ENCODE measurements at regions not wholly inside any gene's neighbourhood (a gene's known extent, or its start where the extent isn't known, plus 50 kb on each side); places are given as distances from the start of the nearest gene placed in this dataset.

DNA sequence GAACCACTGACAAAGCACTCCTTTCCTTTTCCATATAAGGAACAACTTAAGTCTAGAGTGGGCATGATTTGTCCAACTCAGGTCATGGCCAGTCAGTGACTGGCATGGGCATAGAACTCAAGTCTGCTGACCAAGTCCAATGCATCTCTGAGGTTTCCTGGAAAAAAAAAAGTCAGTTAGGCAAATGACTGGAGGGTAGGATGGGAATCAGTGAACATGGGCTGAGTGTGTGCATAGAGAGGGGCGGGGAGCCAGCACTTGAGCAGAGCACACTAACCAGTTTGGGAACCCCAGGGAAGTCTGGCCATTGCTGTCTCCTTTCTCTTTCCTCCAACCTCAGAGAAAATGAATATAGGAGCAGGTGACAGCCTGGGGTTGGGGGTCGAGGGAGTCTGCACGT, 53.6 kb upstream of the FMOD start:
- Histone ChIP-seq H3K4me2 (ENCODE audit: low read length) (no peak overlapping the region), H3K27ac (ENCODE audit: low read depth, low read length) (no peak overlapping the region), H3K9me3 (ENCODE audit: control insufficient read depth in 1 of 2, insufficient read depth in 1 of 2, low read depth in 1 of 2, low read length in 2 of 2) (no peaks in the 10 kb centered on the region), H3K4me3 (replicated peaks in 1 of 2; ENCODE audit: low read depth in 1 of 2, low read length in 2 of 2) (no peak overlapping the region), H4K20me1 (ENCODE audit: insufficient read depth) (no peaks in the 10 kb centered on the region), H3K27me3 (ENCODE audit: insufficient read depth, low read length) (no peaks in the 10 kb centered on the region), H3K9ac (ENCODE audit: low read length) (no peak overlapping the region), H3K4me1 (ENCODE audit: control insufficient read depth in 1 of 2, insufficient read depth in 2 of 2, low read length in 2 of 2) (peaks cover 0 to 4% of the 10 kb centered on the region in 2 experiments; a peak in 1 of 4 replicates), H3K36me3 (ENCODE audit: control insufficient read depth in 1 of 2, insufficient read depth in 2 of 2, low read length in 2 of 2) (no peaks in the 10 kb centered on the region), H2AFZ (ENCODE audit: low read depth, low read length, poor library complexity, severe bottlenecking) (no peak overlapping the region), H3K79me2 (ENCODE audit: insufficient read depth, low read length) (no peaks in the 10 kb centered on the region), H3K9me2 (ENCODE audit: insufficient read depth) (no peaks in the 10 kb centered on the region)
- ChIA-PET POLR2A (no interaction called here), CTCF (no interaction called here), RAD21 (ENCODE audit: low non-redundant PET in 1 of 2, low total read pairs in 2 of 2, uncharacterized antibody in 2 of 2, unreplicated experiment in 2 of 2) (no interaction called here)
- TF ChIP-seq POLR2AphosphoS5 (IDR thresholded peaks at IDR 0.05; ENCODE audit: low read depth, low read length) (no peak), RAD21 (IDR thresholded peaks at IDR 0.05; ENCODE audit: low read depth) (no peak), CBX3 (IDR thresholded peaks at IDR 0.05; ENCODE audit: low read depth) (no peak), EGR1 (IDR thresholded peaks at IDR 0.05; ENCODE audit: low read depth) (no peak), SRF (IDR thresholded peaks at IDR 0.05; ENCODE audit: low read depth) (no peak)
- TF ChIP-seq, protein P1, sequence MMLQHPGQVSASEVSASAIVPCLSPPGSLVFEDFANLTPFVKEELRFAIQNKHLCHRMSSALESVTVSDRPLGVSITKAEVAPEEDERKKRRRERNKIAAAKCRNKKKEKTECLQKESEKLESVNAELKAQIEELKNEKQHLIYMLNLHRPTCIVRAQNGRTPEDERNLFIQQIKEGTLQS (IDR thresholded peaks at IDR 0.05), result no peak
- no TSS peak for BruUV-seq (replicated peaks)
- intact Hi-C loops (cut with micrococcal nuclease), result no loop called here
- ATAC-seq (no peak), DNase-seq (ENCODE audit: low read depth, low spot score) (no peak)

DNA sequence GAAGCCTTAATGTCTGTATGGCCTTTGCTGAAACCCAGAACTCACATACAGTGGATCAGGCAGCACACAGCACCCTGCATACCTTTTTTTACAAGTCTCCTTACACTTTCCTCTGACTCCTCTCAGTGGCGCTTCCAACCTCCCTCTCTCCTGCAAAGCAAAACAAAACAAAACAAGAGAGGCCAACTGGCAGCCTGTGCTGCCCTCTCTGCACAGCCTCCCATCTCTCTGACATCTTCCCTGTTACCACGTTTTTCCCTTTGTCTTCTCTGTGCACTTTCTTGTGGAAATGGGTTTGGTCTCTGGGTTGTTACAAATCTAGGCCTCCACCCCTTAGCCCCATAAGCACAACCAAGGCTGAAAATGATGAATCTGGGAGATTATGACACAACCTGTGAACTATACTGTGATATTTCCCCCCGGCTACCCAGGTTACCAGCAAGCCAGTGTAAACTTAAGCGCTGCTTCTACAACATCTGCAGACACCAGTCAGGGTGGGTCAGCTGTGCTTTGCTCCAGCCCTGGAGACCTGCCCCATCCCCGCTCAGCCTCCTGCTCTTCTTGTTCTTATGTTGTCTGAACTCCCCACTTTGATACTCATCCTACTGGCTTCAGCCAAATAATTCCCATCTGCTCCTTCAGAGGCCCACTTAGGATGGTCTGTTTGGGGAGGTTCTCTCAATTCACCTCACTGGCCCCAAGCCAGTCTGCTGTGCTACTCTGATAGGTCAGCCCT, 54.9 kb upstream of the FMOD start:
- no peak overlapping the region for H3K4me2 ChIP-seq (ENCODE audit: low read length)
- RAD21 ChIA-PET (ENCODE audit: low non-redundant PET in 1 of 2, low total read pairs in 2 of 2, uncharacterized antibody in 2 of 2, unreplicated experiment in 2 of 2), result no interaction called here
- no peaks in the 10 kb centered on the region for H4K20me1 ChIP-seq (ENCODE audit: insufficient read depth)
- BruUV-seq (replicated peaks), result no TSS peak
- TF ChIP-seq SIN3A (IDR thresholded peaks at IDR 0.05; ENCODE audit: low read depth) (no peak), ELF1 (IDR thresholded peaks at IDR 0.05; ENCODE audit: borderline replicate concordance, low read depth) (no peak), EZH2phosphoT487 (IDR thresholded peaks at IDR 0.05; ENCODE audit: borderline replicate concordance) (no peak), YY1 (IDR thresholded peaks at IDR 0.05; ENCODE audit: extremely low read depth, insufficient replicate concordance, low read depth, low read length) (no peak), EZH2 (IDR thresholded peaks at IDR 0.05) (no peak), POLR2A (IDR thresholded peaks at IDR 0.05; ENCODE audit: borderline replicate concordance, extremely low read depth, insufficient read depth, insufficient read length) (no peak), SRF (IDR thresholded peaks at IDR 0.05; ENCODE audit: low read depth) (no peak), FOSL1 (IDR thresholded peaks at IDR 0.05; ENCODE audit: low read depth) (no peak)
- TF ChIP-seq, protein P2, sequence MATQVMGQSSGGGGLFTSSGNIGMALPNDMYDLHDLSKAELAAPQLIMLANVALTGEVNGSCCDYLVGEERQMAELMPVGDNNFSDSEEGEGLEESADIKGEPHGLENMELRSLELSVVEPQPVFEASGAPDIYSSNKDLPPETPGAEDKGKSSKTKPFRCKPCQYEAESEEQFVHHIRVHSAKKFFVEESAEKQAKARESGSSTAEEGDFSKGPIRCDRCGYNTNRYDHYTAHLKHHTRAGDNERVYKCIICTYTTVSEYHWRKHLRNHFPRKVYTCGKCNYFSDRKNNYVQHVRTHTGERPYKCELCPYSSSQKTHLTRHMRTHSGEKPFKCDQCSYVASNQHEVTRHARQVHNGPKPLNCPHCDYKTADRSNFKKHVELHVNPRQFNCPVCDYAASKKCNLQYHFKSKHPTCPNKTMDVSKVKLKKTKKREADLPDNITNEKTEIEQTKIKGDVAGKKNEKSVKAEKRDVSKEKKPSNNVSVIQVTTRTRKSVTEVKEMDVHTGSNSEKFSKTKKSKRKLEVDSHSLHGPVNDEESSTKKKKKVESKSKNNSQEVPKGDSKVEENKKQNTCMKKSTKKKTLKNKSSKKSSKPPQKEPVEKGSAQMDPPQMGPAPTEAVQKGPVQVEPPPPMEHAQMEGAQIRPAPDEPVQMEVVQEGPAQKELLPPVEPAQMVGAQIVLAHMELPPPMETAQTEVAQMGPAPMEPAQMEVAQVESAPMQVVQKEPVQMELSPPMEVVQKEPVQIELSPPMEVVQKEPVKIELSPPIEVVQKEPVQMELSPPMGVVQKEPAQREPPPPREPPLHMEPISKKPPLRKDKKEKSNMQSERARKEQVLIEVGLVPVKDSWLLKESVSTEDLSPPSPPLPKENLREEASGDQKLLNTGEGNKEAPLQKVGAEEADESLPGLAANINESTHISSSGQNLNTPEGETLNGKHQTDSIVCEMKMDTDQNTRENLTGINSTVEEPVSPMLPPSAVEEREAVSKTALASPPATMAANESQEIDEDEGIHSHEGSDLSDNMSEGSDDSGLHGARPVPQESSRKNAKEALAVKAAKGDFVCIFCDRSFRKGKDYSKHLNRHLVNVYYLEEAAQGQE (IDR thresholded peaks at IDR 0.05; ENCODE audit: low read depth), result no peak
- H3K9me3 ChIP-seq (ENCODE audit: control insufficient read depth in 1 of 2, insufficient read depth in 1 of 2, low read depth in 1 of 2, low read length in 2 of 2), result no peaks in the 10 kb centered on the region
- no peaks in the 10 kb centered on the region for H3K27me3 ChIP-seq (ENCODE audit: insufficient read depth, low read length)
- no peaks in the 10 kb centered on the region for H3K9me2 ChIP-seq (ENCODE audit: insufficient read depth)
- no peak overlapping the region for H3K27ac ChIP-seq (ENCODE audit: low read depth, low read length)
- intact Hi-C loops (cut with micrococcal nuclease), result no loop called here
- H3K36me3 ChIP-seq (ENCODE audit: control insufficient read depth in 1 of 2, insufficient read depth in 2 of 2, low read length in 2 of 2), result no peaks in the 10 kb centered on the region
- peaks cover 0 to 4% of the 10 kb centered on the region in 2 experiments; a peak in 1 of 4 replicates for H3K4me1 ChIP-seq (ENCODE audit: control insufficient read depth in 1 of 2, insufficient read depth in 2 of 2, low read length in 2 of 2)
- CTCF ChIA-PET, result no interaction called here
- H3K4me3 ChIP-seq (replicated peaks in 1 of 2; ENCODE audit: low read depth in 1 of 2, low read length in 2 of 2), result no peak overlapping the region
- no peak for ATAC-seq
- H3K9ac ChIP-seq (ENCODE audit: low read length), result no peak overlapping the region
- no peak overlapping the region for H2AFZ ChIP-seq (ENCODE audit: low read depth, low read length, poor library complexity, severe bottlenecking)
- DNase-seq (ENCODE audit: low read depth, low spot score), result no peak
- POLR2A ChIA-PET, result no interaction called here
- H3K79me2 ChIP-seq (ENCODE audit: insufficient read depth, low read length), result no peaks in the 10 kb centered on the region

All from HCT116 (cell line).